NCI-H2196 (cell line): ENCODE measurements at regions not wholly inside any gene's neighbourhood (a gene's known extent, or its start where the extent isn't known, plus 50 kb on each side); places are given as distances from the start of the nearest gene placed in this dataset.

Experiments used
- DNase-seq: peaks from one replicate; lab custom pipeline; 2025; ENCODE audit not compliant: unreplicated experiment; lab: John Stamatoyannopoulos, UW

DNA sequence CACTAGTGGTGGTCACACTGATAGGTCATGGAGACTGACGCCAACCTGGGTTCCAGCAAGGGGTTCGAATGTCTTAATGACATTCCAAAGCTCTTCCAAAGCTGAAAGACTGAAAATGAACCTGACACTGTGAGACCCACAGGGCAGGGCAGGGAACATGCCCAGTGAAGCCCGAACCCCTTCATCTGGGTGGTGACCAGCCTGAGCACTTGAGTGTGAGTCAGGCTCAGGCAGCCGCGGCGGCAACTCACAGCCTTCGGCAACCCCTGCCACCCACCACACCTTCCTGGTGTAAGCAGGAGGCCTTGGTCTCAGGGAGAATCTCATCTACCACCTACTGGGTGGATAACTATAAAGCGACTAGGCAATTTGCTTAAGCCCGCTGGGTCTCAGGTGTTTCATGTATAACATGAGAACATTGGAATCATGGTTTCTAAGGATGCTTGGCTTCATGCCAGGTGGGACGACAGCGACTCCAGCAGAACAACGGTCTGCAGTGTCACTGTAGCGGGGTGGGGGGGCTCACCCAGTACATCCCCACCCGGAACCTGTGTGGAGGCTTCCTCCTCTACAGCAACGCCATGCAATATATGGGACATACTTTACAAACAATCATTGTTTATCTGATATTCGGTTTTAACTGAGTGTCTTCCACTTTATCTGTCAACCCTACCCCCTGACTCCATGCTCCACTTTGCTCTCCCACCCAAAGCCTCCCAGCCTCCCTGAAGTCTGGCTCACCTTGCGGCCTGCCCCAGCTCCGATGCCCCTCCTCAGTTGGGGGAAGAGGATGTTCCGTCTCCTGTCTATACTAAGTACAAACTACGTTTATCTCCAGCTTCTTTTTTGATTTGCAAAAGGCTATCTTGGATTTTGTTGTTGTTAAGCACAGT lies 125.0 kb upstream of the MEF2A start:
- DNase-seq: no peak

GRCh38 chr15:99441444-99441800 lies 124.4 kb upstream of the MEF2A start:
- no peak for DNase-seq

- DNase-seq: no peak
These were observed 123.9 kb upstream of the MEF2A start for GRCh38 chr15:99441871-99442251.

DNA sequence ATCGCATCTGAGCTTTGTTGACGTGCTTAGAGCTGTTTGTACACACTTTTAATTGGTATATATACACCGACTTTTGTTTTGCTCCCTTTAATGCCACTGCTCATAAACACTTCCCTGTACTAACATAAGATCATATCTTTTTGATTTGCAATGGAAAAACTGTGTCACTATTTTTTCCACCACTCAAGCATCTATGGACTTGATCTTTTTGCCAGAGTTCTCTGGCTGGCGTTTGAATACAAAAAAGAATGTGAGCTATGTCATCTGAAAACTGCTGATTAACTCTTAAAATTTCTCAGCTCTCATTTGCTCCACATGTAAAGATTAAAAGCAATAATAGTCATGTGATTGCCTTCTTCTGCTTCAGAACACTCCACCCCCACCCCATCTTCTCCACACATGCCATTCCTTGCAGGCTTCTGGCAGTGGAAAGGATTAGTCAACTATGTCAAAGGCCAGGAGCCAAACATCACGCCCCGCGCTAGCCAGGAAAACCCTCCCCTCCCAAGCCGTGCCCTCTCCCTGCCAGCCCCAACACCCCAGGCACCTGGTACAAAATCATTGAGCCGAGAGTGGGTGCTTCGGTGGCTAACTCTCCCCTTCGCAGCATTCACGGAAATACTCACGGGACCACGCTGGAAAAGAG lies 123.4 kb upstream of the MEF2A start:
- DNase-seq: no peak

DNA sequence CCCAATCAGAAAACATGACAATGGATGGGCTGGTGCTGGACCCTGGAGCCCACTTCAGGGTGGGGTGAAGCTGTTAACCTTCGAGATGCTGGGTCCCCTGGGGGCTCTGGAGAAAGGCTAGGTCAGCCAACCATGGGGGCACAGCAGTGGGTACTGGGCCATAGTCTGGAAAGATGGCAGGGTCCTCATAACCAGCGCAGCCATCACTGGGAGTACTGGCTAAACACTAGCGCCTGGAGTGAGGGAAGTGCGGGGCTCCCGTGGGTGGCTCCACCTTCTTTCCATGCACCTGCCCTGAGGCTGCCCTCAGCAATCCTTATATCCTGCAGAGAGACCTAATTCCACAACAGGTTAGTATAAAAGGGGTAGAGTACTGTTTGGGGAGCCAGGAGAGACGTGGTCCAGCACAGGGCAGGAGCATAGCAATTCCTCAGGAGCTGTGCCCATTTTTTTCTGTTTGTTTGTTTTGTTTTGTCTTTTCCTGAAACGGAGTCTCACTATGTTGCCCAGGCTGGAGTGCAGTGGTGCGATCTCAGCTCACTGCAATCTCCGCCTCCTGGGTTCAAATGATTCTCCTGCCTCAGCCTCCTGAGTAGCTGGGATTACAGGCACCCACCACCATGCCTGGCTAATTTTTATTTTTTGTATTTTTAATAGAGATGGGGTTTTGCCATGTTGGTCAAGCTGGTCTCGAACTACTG lies 122.6 kb upstream of the MEF2A start:
- no peak for DNase-seq

GRCh38 chr15:99443768-99444446 lies 121.9 kb upstream of the MEF2A start:
- DNase-seq: no peak

- DNase-seq: no peak
These were observed 120.4 kb upstream of the MEF2A start for GRCh38 chr15:99445272-99445850.

- DNase-seq: peak; percentile 1
These were observed 119.0 kb upstream of the MEF2A start for GRCh38 chr15:99446565-99447496.

DNA sequence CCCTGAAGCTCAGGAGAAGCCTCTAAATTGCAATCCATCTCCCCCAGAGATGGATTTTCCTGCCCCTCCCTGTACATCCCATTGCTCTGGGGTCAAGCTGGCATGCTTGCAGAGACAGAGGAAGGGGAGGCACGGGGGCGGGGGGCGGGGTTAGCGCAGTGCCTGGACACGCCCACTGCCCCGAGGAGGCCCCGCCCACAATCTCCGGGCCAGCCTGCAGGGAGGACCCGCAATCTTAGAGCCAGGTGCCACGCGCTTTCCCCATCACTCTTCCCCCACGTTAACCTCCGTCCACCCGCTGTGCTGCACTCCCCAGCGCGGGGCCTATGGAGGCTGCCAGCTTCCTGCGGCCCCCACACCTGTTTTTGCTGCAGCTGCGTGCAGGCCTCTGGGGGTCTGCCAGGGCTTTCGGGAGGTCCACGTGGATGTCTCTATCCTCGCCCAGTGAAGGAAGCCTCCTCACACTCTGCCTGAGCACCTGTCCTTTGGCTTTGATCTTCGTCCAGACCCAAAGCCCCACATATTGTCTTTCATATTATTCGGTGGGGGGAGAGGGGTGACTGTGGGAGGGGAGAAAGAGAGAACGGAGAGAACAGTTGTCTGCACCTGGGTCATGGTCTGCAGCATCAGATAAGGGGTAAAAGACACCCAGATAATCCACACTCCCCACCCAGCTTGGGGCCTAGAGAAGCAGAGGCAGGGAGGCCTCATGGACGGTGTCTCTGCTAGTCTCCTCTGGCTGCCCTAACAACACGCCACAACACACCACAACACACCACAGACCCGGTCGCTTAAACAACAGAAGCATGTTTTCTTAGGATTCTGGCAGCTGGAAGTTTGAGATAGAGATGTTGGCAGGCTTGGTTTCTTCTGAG lies 118.0 kb upstream of the MEF2A start:
- no peak for DNase-seq

DNA sequence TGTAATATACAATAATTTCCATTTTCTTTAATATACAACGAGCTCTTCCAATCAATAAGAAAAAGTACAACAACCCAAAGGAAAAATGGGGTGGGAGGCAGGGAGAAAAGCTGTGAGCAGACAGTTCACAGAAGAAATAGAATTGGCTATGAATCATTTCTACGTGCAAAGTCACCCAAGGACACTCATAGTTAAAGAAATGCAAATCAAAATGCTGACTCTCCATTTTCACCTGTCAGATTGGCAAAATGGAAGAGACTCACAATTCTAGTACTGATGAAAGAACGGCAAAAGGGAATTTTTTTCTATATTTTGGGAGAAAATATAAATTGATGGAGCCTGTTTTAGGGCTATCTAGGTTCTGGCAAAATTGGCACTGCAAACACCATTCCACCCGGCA lies 116.3 kb upstream of the MEF2A start:
- DNase-seq: no peak

DNA sequence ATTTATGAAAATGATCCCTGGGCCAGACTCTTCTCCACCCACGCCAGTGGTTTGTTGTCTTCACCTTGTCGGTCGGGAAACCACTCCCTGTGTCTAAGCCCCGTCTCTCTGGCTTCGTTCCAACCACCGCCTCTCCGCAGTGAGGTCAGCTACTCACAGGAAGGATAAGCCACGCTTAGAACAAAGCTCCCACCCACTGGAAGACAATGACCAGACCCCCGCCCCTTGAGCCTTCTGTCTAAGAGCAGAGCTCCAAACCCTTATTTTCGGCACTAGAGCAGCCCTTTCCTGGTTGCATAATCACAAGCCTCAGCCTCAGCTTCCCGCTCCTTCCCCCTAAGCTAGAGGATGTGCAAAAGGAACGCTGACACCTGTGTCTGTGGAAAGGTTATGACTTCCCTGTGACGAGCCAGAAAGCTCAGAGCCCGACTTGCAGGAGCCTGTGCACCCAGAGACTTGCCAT lies 114.9 kb upstream of the MEF2A start:
- no peak for DNase-seq

GRCh38 chr15:99451484-99451883 lies 114.3 kb upstream of the MEF2A start:
- no peak for DNase-seq

- DNase-seq: no peak
These were observed 113.8 kb upstream of the MEF2A start for GRCh38 chr15:99452010-99452409.

DNA sequence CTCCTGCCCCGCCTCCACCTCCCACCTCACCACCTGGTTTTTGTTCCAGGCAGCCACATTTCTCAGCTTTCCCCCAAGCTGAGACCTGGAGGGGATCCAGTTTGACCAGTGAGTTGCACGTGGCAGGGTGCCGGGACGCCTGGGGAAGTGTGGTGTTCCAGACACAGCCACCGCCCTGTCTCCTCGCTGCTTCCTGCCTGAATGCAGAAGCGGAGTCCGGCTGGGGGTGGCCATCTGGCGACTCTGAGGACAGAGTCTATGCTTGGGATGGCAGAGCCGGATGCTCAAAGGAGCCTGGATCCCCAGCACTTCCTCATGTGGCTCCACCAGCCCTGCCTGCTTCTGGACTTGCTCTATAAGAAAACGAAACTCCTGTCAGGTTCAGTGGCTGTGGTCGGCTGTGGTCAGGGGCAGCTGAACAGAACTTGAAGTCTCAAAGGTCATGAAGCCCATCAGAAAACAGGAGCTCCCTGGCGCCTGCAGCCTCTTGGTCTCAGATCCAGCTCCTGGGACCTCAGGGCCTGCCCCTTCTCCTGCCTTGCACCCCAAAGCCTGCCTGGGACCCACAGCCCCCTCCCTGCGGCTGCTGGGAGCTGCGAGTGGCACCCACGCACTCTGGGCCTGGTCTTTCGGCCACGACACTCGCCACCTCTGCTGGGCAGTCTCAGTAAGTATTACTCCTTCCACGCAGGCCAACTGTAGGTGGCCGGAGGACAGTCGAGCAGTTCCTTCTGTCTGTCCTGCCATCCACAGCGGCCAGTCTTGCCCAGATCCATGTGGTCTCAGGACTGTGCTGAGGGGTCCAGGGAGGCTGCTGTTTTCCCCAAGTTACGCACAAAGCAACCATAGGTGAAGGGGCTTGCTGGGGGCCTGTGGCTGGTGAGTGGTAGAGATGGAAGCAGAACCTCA lies 112.8 kb upstream of the MEF2A start:
- no peak for DNase-seq

DNA sequence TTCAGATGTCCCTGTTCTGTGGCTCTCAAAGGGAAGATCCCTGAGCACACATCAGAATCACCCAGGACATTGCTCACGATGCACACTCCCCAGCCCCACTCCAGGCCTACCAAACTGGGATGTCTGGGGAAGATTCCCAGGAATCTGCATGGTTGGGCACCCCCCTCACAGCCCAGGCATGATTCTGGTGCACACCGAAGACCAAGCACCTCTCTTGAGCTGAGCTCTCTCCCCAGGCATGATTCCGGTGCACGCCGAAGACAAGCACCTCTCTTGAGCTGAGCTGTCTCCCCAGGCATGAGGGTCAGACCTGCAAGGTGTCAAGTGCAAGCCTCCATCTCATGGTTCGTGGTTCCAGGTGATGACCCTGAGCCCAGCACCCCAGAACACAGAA lies 112.2 kb upstream of the MEF2A start:
- no peak for DNase-seq

GRCh38 chr15:99454107-99454809 lies 111.5 kb upstream of the MEF2A start:
- no peak for DNase-seq
